HG02610 (cell line): ENCODE measurements at regions not wholly inside any gene's neighbourhood (a gene's known extent, or its start where the extent isn't known, plus 50 kb on each side); places are given as distances from the start of the nearest gene placed in this dataset.
"Not testable (repeated sequence)": the region's sequence is repeated elsewhere in the genome, so short reads cannot be mapped to it uniquely, and the experiment has no call there.

Source experiments
- ATAC-seq: cut with Tn5 transposase; IDR thresholded peaks from one replicate; pipeline ENCODE4 v1.9.1; 2021; ENCODE audit warnings: mild to moderate bottlenecking, moderate library complexity; ENCODE audit not compliant: unreplicated experiment

DNA sequence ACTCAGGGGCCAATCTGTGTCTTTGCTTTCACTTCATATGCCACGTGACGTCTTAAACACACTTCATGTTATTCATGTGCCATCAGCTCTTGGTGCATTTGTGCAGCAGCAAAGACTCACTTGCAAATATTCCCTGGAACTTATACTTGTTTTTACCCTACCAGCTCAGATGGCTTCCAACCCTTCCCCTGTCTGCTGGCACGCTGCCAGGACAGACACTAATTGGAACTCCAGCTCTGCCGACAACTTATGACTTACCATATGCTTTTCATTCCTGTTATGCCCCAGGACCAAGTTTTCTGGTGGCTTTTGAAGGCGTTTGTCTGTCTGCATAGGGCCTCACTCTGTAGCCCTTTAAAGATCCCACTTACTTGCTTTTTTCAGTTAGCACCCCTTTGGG lies 261.7 kb upstream of the GNPDA2 start:
- ATAC-seq, result no peak

- ATAC-seq, result no peak
These were observed 259.6 kb upstream of the GNPDA2 start for GRCh38 chr4:44985938-44986337.

DNA sequence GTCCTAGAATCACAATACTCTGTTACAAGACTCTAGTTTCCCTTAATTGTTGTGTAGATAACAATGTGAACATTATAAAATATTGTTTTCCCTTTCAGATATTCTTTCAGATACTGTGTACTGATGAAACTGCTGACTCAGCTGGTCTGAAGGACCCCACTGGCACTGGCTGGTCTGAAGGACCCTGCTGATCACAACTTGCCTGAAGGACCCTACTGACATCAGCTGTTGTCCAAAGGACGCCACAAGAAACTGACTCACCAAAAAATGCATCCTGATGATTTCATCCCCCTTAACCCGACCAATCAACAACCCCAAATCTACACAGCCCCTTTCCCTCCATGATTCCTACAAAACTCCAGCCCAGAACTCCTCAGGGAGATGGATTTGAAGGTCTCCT lies 258.8 kb upstream of the GNPDA2 start:
- ATAC-seq, result no peak

- ATAC-seq, result no peak
These were observed 257.7 kb upstream of the GNPDA2 start for GRCh38 chr4:44984083-44984482.

DNA sequence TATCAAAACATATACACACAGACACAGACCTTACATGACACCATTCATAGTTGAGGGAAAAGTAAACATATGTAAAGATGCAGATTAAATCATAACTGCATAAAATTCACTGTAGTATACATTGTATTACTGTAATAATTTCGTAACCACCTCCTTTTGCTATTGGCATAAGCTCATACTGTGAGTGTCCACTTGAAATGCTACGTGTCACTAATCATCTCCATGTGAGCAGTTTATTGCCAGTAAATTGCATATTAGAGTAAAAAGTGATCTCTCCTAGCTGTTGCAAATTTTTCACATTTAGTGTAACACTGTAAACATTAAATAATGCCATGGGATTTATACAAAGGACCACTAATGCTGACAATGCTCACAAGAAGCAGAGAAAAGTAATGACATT lies 256.7 kb upstream of the GNPDA2 start:
- no peak for ATAC-seq

DNA sequence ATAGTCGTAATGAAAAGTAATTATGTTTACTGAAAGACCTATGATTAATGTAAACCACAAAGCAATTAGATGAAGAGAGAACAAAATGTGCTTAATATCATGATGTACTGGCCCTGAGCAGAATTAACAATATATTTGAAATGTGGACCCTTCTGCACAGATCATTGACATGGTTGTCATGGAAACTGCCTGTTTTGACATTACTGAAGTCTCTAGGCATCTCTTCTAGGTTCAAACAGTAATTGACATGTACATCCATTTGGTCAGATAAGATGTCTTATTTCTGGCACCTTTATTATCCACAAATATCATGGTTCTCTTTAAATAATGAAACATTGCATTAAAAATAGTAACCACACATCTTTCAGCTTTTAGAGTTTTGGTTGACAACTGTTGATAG lies 251.7 kb upstream of the GNPDA2 start:
- no peak for ATAC-seq

DNA sequence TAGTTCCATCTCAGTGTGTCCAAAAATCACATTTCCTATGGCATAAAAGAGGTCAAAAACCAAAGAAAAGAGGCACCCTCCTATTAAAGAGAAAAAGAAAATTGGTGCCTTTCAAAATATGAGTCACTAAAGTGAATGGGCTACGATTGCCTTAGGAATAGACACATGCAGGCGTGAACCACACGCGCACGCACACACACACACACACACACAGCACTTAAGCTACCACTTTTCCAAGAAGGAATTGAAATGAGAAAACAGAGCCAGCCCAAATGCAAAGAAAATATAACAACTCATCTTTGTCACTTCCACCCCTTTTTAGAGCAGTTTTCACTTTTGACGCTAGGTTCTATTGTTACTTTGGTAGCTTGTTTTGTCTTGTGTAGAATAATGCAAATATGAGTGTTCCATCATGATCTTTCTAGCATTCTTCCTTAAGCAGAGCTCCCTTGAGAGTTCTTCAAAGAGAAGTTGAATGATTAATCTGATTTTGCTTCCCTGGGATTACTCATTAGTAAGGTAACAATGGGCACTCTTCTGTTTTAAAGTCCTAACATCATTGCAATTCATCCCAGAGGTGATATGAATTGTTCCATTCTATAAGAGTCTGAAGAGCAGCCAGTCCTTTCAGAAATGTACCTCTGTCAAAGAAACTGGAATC lies 239.2 kb upstream of the GNPDA2 start:
- no peak for ATAC-seq

DNA sequence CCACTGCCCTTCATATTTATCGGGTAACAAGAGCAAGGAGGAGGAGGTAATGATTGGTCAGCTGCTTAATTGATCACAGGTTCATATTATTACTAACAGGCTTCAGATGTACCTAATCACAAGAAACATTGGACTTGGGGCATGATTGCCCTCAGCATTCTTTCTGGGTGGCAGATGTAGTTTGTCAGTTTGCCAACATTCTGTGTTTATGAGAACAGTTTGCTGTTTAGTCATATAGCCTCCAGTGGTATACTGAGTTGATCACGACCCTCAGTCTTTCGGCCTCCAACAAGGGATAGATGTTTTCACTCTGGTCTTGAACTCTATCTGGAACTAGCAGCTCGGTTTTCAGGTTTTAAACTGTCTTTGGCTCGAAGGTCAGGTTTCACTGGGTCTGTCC lies 237.7 kb upstream of the GNPDA2 start:
- ATAC-seq, result not testable (repeated sequence)

DNA sequence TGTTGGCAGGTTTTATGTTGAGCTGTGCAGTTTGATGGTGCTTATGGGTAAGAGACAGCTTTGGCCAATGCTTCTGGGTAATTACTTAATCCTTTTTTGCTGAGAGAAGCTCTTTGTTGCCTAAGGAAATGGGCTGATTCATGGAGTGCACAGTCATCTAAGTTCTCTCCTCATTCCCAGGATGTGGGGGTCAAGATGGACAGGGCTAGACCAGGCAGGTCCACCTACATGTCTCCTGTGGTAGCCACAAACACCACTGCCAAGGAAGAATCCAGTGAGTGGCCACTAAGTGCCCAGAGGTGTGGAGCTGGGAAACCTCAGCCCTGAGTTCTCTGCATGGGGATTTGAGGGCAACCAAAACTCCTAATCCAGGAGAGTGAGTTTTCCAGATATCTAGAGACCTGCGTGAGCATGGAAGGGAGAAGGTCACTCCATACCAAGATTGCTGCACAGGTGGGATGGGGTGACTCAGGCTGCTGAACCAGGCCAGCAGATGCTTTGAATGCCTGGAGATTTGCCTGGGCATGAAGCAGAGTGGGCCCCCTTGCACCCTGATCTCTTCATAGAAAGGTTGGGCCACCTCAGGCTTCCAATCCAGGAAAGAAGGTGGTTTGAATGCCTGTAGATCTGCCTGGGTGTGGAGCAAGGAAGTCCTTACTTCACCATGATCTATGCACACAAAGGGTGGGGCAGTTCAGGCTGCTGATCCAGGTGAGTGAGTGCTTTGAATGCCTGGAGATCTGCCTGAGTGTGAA lies 234.8 kb upstream of the GNPDA2 start:
- ATAC-seq, result no peak

- ATAC-seq, result no peak
These were observed 205.4 kb upstream of the GNPDA2 start for GRCh38 chr4:44931720-44932119.

DNA sequence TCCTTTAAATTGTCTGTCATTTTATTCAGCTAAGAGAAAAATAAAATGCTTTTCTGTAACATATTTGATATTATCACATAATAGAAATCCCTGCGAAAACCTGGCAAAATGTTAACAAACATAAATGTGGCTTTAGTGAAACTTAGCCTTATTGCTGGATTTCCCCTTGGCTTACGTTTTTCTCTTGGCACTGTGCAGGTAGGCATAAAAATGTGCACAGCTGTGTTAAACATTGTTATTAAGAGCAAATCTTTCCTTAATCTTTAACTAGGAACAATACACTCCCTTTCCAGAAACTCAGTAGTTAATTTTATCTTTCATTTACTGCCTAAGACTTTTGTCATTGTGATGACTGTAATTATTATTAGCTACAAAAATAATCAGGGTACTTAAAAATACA lies 202.4 kb upstream of the GNPDA2 start:
- ATAC-seq, result no peak

DNA sequence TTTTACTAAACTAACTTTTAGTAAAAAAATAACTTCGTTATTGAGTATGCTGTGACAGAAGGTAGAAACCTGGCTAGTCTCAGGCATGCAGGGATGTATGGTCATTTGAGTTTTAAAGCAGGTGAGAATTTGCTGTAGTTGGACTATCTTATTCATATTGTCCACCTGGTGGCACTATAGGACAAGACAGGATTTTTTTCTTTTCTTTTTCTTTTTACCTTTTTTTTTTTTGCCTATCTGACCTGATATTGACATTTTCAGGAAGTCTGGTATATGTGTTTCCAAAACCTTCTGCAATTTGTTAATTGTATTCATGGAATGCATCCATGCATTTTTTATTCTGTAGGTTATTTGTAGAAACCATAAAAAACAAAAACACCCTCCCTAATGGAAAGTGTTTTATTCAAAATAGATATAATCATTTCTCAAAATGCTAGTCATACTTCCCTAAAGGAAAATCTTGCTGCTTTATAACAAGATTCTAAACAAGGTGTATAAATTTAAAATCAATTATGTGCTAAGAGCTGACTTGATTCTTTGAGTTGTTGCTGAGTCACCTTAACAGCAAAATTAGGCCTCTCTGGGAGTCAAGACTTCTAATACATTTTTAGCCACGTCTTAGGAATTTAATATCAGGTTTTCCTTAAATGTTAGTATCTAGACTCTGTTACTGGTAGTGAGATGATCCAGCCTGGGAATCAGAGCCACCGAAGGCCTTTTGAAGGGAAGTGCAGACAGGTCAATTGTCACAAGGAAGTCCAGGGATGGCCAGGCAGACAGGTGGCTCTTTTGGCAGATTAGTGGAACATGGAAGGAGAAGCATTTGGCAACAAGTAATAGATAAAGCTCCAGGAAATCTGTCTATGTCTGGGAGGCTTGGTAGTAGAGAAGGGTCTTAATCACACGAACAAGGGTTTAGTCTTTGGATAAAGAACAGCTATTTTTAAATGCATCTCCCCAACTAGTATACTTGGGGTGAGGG lies 201.3 kb upstream of the GNPDA2 start:
- ATAC-seq, result peak; percentile 50

DNA sequence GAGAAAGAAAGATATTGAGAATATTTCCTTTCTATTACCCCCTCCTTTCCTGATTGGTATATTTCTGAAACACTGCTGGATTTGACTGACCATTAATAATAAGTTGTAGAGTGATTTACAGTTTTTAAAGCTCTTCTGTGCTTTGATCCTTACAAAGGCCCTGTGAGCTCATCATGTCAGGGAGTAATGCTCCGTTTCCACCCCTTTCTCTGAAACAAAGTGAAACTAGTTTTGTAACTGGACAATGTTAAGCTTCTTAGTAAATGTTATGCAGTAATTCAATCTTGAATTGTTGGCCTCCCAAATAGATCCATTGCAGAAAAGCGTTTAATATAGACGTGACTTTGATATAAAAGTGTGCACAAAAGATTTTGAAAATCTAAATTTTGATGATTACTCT lies 190.1 kb upstream of the GNPDA2 start:
- peak; percentile 52 for ATAC-seq

GRCh38 chr4:44914748-44915147 lies 188.4 kb upstream of the GNPDA2 start:
- no peak for ATAC-seq

- ATAC-seq, result peak; percentile 56
These were observed 187.9 kb upstream of the GNPDA2 start for GRCh38 chr4:44914223-44914622.

- ATAC-seq, result no peak
These were observed 186.6 kb upstream of the GNPDA2 start for GRCh38 chr4:44912980-44913379.

- ATAC-seq, result no peak
These were observed 182.2 kb upstream of the GNPDA2 start for GRCh38 chr4:44908565-44908964.

- ATAC-seq, result no peak
These were observed 145.9 kb upstream of the GNPDA2 start for GRCh38 chr4:44872246-44872645.

- no peak for ATAC-seq
These were observed 144.8 kb upstream of the GNPDA2 start for GRCh38 chr4:44871133-44871532.

GRCh38 chr4:44869985-44870384 lies 143.6 kb upstream of the GNPDA2 start:
- no peak for ATAC-seq

DNA sequence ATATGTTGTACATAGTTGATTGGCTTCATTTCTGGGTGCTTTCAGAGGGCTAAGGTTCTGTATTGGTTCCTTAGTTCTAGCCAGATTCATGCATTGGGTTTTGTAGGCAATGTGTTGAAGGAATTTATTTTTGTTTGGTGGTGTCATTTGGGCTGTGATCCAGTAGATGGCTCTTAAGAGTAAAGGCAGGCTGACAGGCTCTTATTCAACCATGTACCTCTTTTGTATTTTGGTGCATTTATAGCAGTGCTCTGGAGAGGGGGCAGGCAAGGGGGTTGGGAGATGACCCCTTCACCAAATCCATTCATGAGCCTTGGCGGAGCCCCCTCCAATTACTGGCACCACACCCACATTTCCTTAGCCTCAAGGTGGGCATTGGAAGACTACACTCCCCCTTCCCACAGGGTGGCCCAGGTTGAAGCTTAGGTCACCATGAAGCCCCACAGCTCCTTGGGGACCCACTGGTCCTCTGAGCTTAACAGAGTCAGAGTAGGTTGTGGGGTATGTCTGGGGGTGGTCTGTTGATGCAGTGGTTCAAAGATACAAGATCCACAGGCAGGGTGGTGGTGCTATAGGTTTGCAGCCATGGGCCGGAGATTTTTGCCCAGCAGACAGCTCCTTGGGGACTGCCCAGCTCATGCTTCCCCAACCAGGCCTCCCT lies 143.0 kb upstream of the GNPDA2 start:
- ATAC-seq, result no peak
